SH-SY5Y (cell line): ENCODE measurements at regions not wholly inside any gene's neighbourhood (a gene's known extent, or its start where the extent isn't known, plus 50 kb on each side); places are given as distances from the start of the nearest gene placed in this dataset.

Source experiments
- GATA2 ChIP-seq: IDR thresholded peaks from 2 replicates; pipeline ENCODE4 v1.6.1; 2011; ENCODE audit warnings: mild to moderate bottlenecking, low read depth, low read length
- GATA3 ChIP-seq: IDR thresholded peaks from 2 replicates; pipeline ENCODE4 v1.6.1; 2011; ENCODE audit warnings: low read depth, mild to moderate bottlenecking, low read length, moderate library complexity

- TF ChIP-seq GATA2 (no peak), GATA3 (no peak)
These were observed 484.0 kb downstream of the METTL15 start for GRCh38 chr11:28592141-28592540.
